ENCODE measurements at regions not wholly inside any gene's neighbourhood (a gene's known extent, or its start where the extent isn't known, plus 50 kb on each side); places are given as distances from the start of the nearest gene placed in this dataset.
A peak's percentile ranks its signal among the peaks of the same experiment; 100 is the strongest.

GRCh38 chr2:234300391-234300925 is 196.4 kb downstream of the ARL4C start:
- H3K9ac ChIP-seq = no peak overlapping the region
- H3K4me2 ChIP-seq = peak overlapping the region in 3 of 11 experiments; percentile 2 to 14 (median 3); a peak in 1 of 22 replicates
- H3K36me3 ChIP-seq = no peaks in the 10 kb centered on the region
- H3K4me1 ChIP-seq = peaks cover 12 to 57% (median 40%) of the 10 kb centered on the region in 10 experiments
- no peaks in the 10 kb centered on the region for H3K27me3 ChIP-seq
- no peak overlapping the region for H3K27ac ChIP-seq
- no peak overlapping the region for H3K4me3 ChIP-seq
- peaks cover 0 to 17% (median 10%) of the 10 kb centered on the region in 11 experiments; a peak in 8 of 22 replicates for H3K9me3 ChIP-seq (replicated peaks in 1 of 11)
- H4K20me1 ChIP-seq = no peaks in the 10 kb centered on the region
- TF ChIP-seq Cebpa-rat (IDR thresholded peaks at IDR 0.05) = no peak

- H3K27me3 ChIP-seq = no peaks in the 10 kb centered on the region
- 0 out of 22 replicates have a peak overlapping the region, but pooled peaks of 1 of the 11 experiments have one; percentile 34 for H3K4me2 ChIP-seq
- no peaks in the 10 kb centered on the region for H4K20me1 ChIP-seq
- H3K9me3 ChIP-seq (replicated peaks in 1 of 11) = peaks cover 0 to 17% (median 10%) of the 10 kb centered on the region in 11 experiments; a peak in 9 of 22 replicates
- TF ChIP-seq Cebpa-rat (IDR thresholded peaks at IDR 0.05) = no peak
- no peak overlapping the region for H3K9ac ChIP-seq
- H3K36me3 ChIP-seq = no peaks in the 10 kb centered on the region
- no peak overlapping the region for H3K27ac ChIP-seq
- H3K4me1 ChIP-seq = peaks cover 27 to 70% (median 52%) of the 10 kb centered on the region in 10 experiments
- no peak overlapping the region for H3K4me3 ChIP-seq
Measured at GRCh38 chr2:234298918-234299317, 198.0 kb downstream of the ARL4C start.

GRCh38 chr2:234296991-234297390 is 199.9 kb downstream of the ARL4C start:
- Histone ChIP-seq H3K27me3 (no peaks in the 10 kb centered on the region), H3K4me3 (no peak overlapping the region), H3K4me1 (peaks cover 43 to 73% (median 54%) of the 10 kb centered on the region in 10 experiments), H3K9me3 (replicated peaks in 1 of 11) (peaks cover 0 to 23% (median 10%) of the 10 kb centered on the region in 11 experiments; a peak in 10 of 22 replicates), H3K4me2 (peak overlapping the region in 4 of 11 experiments; percentile 2 to 91 (median 27); a peak in 3 of 22 replicates), H3K27ac (peak overlapping the region in 4 of 11 experiments; percentile 1 to 98 (median 40); a peak in 3 of 22 replicates), H4K20me1 (peaks cover 0 to 3% (median 0%) of the 10 kb centered on the region in 11 experiments; a peak in 2 of 22 replicates), H3K36me3 (no peaks in the 10 kb centered on the region), H3K9ac (no peak overlapping the region)
- TF ChIP-seq Cebpa-rat (IDR thresholded peaks at IDR 0.05) = no peak

- Histone ChIP-seq H3K9ac (peak overlapping the region in 5 of 11 experiments; percentile 3 to 84 (median 61); a peak in 8 of 22 replicates), H3K36me3 (no peaks in the 10 kb centered on the region), H3K27ac (peak overlapping the region; percentile 80 to 98 (median 86); a peak in 21 of 22 replicates), H3K4me1 (peaks cover 72 to 79% (median 77%) of the 10 kb centered on the region in 10 experiments), H3K4me2 (peak overlapping the region; percentile 68 to 94 (median 90)), H3K27me3 (no peaks in the 10 kb centered on the region), H3K9me3 (replicated peaks in 1 of 11) (peaks cover 0 to 23% (median 10%) of the 10 kb centered on the region in 11 experiments; a peak in 10 of 22 replicates), H4K20me1 (peaks cover 0 to 7% (median 0%) of the 10 kb centered on the region in 11 experiments; a peak in 2 of 22 replicates), H3K4me3 (no peak overlapping the region; a peak in 1 of 20 replicates)
- TF ChIP-seq Cebpa-rat (IDR thresholded peaks at IDR 0.05) = no peak
Measured at GRCh38 chr2:234293973-234294372, 202.9 kb downstream of the ARL4C start.

GRCh38 chr2:234292962-234293243 is 204.0 kb downstream of the ARL4C start:
- H3K4me2 ChIP-seq = peak overlapping the region; percentile 87 to 97 (median 91); a peak in 21 of 22 replicates
- H3K9ac ChIP-seq = peak overlapping the region in 10 of 11 experiments; percentile 63 to 84 (median 75); a peak in 16 of 22 replicates

GRCh38 chr2:234292205-234292961 is 204.5 kb downstream of the ARL4C start:
- peak in 3 of 11 experiments; percentile 55 to 92 (median 80); a peak in 5 of 22 replicates for TF ChIP-seq Cebpa-rat (IDR thresholded peaks at IDR 0.05)
- Histone ChIP-seq H3K27ac (peak overlapping the region; percentile 80 to 98 (median 86)), H3K27me3 (no peaks in the 10 kb centered on the region), H3K9me3 (replicated peaks in 1 of 11) (peaks cover 0 to 23% (median 10%) of the 10 kb centered on the region in 11 experiments; a peak in 10 of 22 replicates), H3K4me2 (peak overlapping the region; percentile 87 to 97 (median 91)), H4K20me1 (peaks cover 0 to 7% (median 0%) of the 10 kb centered on the region in 11 experiments; a peak in 2 of 22 replicates), H3K9ac (peak overlapping the region; percentile 63 to 84 (median 76)), H3K4me3 (peak overlapping the region; percentile 16 to 51 (median 42); a peak in 17 of 20 replicates), H3K4me1 (peaks cover 78 to 85% (median 81%) of the 10 kb centered on the region in 10 experiments), H3K36me3 (no peaks in the 10 kb centered on the region)

More at GRCh38 chr2:234292962-234293243, 204.0 kb downstream of the ARL4C start:
- Histone ChIP-seq H3K9me3 (replicated peaks in 1 of 11) (peaks cover 0 to 23% (median 10%) of the 10 kb centered on the region in 11 experiments; a peak in 10 of 22 replicates), H4K20me1 (peaks cover 0 to 7% (median 0%) of the 10 kb centered on the region in 11 experiments; a peak in 2 of 22 replicates), H3K27ac (peak overlapping the region; percentile 80 to 98 (median 86)), H3K4me3 (peak overlapping the region in 6 of 10 experiments; percentile 30 to 51 (median 45); a peak in 8 of 20 replicates), H3K36me3 (no peaks in the 10 kb centered on the region), H3K27me3 (no peaks in the 10 kb centered on the region), H3K4me1 (peaks cover 78 to 85% (median 81%) of the 10 kb centered on the region in 10 experiments)
- 0 out of 22 replicates have a peak, but pooled peaks of 1 of the 11 experiments have one; percentile 8 for TF ChIP-seq Cebpa-rat (IDR thresholded peaks at IDR 0.05)

- Histone ChIP-seq H3K36me3 (no peaks in the 10 kb centered on the region), H3K4me1 (peaks cover 78 to 84% (median 81%) of the 10 kb centered on the region in 10 experiments), H4K20me1 (peaks cover 0 to 7% (median 0%) of the 10 kb centered on the region in 11 experiments; a peak in 2 of 22 replicates), H3K9me3 (replicated peaks in 1 of 11) (peaks cover 0 to 24% (median 12%) of the 10 kb centered on the region in 11 experiments; a peak in 11 of 22 replicates), H3K27me3 (no peaks in the 10 kb centered on the region), H3K27ac (peak overlapping the region; percentile 80 to 98 (median 86)), H3K4me3 (peak overlapping the region; percentile 16 to 51 (median 42); a peak in 16 of 20 replicates), H3K9ac (peak overlapping the region; percentile 63 to 84 (median 76)), H3K4me2 (peak overlapping the region; percentile 87 to 97 (median 91))
- TF ChIP-seq Cebpa-rat (IDR thresholded peaks at IDR 0.05) = peak; percentile 65 to 97 (median 89); a peak in 17 of 22 replicates
Measured at GRCh38 chr2:234291765-234292204, 205.1 kb downstream of the ARL4C start.

- peaks cover 67 to 73% (median 71%) of the 10 kb centered on the region in 10 experiments for H3K4me1 ChIP-seq
- peak overlapping the region in 4 of 10 experiments; percentile 13 to 28 (median 16); a peak in 4 of 20 replicates for H3K4me3 ChIP-seq
- peak overlapping the region; percentile 87 to 97 (median 91) for H3K4me2 ChIP-seq
- TF ChIP-seq Cebpa-rat (IDR thresholded peaks at IDR 0.05) = no peak
- peaks cover 0 to 14% (median 3%) of the 10 kb centered on the region in 11 experiments; a peak in 8 of 22 replicates for H3K9me3 ChIP-seq (replicated peaks in 1 of 11)
- H3K27ac ChIP-seq = peak overlapping the region; percentile 80 to 98 (median 86)
- peak overlapping the region; percentile 57 to 84 (median 74); a peak in 21 of 22 replicates for H3K9ac ChIP-seq
- H4K20me1 ChIP-seq = peaks cover 0 to 7% (median 0%) of the 10 kb centered on the region in 11 experiments; a peak in 2 of 22 replicates
- no peaks in the 10 kb centered on the region for H3K27me3 ChIP-seq
- H3K36me3 ChIP-seq = no peaks in the 10 kb centered on the region
Measured at GRCh38 chr2:234290671-234291070, 206.2 kb downstream of the ARL4C start.
